WERI-Rb-1 (cell line): ENCODE measurements at regions not wholly inside any gene's neighbourhood (a gene's known extent, or its start where the extent isn't known, plus 50 kb on each side); places are given as distances from the start of the nearest gene placed in this dataset.

Source experiments
- DNase-seq: peaks from one replicate; pipeline ENCODE4 v3.0.0-alpha.2; 2020
- H3K27ac ChIP-seq: fragments of 250-450 bp; sonication (Bioruptor Pico); 2 replicates; pipeline ENCODE4 v1.5.1; 2020; ENCODE audit warnings: mild to moderate bottlenecking, moderate library complexity
- H3K27me3 ChIP-seq: fragments of 250-450 bp; sonication (Bioruptor Pico); 2 replicates; pipeline ENCODE4 v1.5.1; 2021; ENCODE audit warnings: mild to moderate bottlenecking, low read depth, moderate library complexity; ENCODE audit not compliant: insufficient read depth, severe bottlenecking
- H3K36me3 ChIP-seq: fragments of 250-450 bp; sonication (Bioruptor Pico); 2 replicates; pipeline ENCODE4 v1.5.1; 2020; ENCODE audit warnings: mild to moderate bottlenecking, moderate library complexity
- H3K4me3 ChIP-seq: 2 replicates; pipeline ENCODE4 v1.5.1; 2011; ENCODE audit warnings: low read depth, mild to moderate bottlenecking, control low read depth, low read length
- H3K9me3 ChIP-seq: fragments of 250-450 bp; sonication (Bioruptor Pico); 2 replicates; pipeline ENCODE4 v1.5.1; 2021; ENCODE audit warnings: mild to moderate bottlenecking, moderate library complexity; ENCODE audit not compliant: severe bottlenecking
- TF ChIP-seq, protein P1 (sequence below): IDR thresholded peaks from 2 replicates; pipeline ENCODE4 v1.5.1; 2011; ENCODE audit warnings: low read depth, mild to moderate bottlenecking, control low read depth, inconsistent platforms, low read length

DNA sequence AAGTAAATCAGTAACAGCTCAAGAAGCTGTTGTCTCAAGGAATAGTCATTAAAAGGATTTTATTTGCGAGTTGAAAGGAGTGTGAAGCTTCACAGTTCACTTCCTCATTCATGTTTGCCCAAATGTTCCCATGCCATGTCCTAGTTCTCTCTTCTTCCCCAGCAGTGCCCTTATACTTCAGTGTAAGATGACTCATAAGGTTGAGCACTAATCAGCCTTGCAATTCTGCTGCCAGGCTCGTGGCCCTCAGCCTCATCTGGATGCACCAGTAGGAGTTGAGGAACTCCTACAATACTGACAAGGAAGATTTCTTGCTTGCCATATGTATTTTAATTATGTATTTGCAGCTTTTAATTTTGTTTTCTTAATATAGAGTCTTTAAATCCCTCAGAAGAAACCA is 1980.4 kb downstream of the SUCLG1 start:
- TF ChIP-seq, protein P1, sequence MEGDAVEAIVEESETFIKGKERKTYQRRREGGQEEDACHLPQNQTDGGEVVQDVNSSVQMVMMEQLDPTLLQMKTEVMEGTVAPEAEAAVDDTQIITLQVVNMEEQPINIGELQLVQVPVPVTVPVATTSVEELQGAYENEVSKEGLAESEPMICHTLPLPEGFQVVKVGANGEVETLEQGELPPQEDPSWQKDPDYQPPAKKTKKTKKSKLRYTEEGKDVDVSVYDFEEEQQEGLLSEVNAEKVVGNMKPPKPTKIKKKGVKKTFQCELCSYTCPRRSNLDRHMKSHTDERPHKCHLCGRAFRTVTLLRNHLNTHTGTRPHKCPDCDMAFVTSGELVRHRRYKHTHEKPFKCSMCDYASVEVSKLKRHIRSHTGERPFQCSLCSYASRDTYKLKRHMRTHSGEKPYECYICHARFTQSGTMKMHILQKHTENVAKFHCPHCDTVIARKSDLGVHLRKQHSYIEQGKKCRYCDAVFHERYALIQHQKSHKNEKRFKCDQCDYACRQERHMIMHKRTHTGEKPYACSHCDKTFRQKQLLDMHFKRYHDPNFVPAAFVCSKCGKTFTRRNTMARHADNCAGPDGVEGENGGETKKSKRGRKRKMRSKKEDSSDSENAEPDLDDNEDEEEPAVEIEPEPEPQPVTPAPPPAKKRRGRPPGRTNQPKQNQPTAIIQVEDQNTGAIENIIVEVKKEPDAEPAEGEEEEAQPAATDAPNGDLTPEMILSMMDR: no peak

DNA sequence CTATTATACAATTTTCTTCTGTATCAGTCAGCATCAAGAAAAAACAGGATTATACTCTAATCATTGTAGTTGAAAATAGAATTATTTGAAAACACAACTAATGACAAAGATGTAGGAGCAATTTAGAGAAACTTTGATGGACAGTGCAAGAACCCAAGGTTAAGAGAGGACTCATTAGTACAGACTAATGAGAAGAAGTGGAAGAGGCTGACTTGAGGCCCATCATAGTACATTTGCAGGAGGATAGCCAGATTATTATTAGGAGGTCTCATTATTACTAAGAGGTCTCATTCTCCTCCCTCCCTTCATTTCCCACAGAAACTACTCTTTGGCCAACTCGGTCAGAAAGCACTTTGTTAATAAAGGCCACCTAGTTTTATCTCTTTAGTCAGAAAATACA is 1983.0 kb downstream of the SUCLG1 start:
- TF ChIP-seq, protein P1: no peak
- Histone ChIP-seq H3K27ac (no peak overlapping the region), H3K4me3 (no peak overlapping the region), H3K27me3 (no peaks in the 10 kb centered on the region), H3K36me3 (no peaks in the 10 kb centered on the region), H3K9me3 (no peaks in the 10 kb centered on the region)
- no peak for DNase-seq

More for the DNA sequence above, 1980.4 kb downstream of the SUCLG1 start:
- Histone ChIP-seq H3K27ac (no peak overlapping the region), H3K4me3 (no peak overlapping the region), H3K36me3 (no peaks in the 10 kb centered on the region), H3K9me3 (no peaks in the 10 kb centered on the region), H3K27me3 (no peaks in the 10 kb centered on the region)
- no peak for DNase-seq

DNA sequence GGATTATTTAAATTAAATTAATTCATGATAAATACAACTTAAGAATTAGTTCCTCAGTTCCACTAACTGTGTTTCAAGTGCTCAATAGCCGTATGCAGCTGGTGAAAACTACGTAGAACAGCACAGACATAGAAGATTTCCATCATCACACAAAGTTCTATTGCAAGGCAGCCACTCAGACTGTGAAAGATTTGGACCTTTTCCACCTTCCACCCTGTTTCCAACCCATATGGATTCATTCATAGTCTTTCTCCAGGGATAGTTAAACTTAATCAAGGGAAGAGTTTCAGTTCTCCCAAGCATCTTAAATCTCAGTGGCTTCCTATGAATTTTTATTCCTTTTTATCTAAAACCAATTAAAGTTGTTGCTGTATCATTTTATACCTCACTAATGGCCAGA is 2030.8 kb downstream of the SUCLG1 start:
- no peak overlapping the region for H3K4me3 ChIP-seq
- no peak for DNase-seq
- no peaks in the 10 kb centered on the region for H3K36me3 ChIP-seq
- no peaks in the 10 kb centered on the region for H3K9me3 ChIP-seq
- no peak overlapping the region for H3K27ac ChIP-seq
- no peaks in the 10 kb centered on the region for H3K27me3 ChIP-seq
- TF ChIP-seq, protein P1: no peak

DNA sequence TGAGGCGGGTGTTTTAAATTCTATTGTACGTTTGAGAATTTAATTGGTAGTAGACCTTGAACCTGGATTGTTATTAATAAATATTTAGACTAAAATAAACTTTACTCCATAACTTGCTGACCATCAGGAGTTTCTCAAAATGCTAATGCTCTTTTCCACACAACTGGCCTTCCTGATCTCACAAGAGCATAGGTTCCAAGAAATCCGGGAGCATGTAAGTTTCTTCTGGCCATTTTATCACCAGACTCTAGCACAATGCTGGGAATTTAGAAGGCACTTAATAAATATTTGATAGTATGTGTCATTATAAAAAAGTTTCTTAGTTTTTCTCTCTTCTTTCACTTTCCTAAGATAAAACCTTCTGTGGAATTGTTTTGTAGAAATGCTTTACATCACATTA is 2047.1 kb downstream of the SUCLG1 start:
- Histone ChIP-seq H3K27ac (no peak overlapping the region), H3K27me3 (no peaks in the 10 kb centered on the region), H3K4me3 (no peak overlapping the region), H3K9me3 (no peaks in the 10 kb centered on the region), H3K36me3 (no peaks in the 10 kb centered on the region)
- TF ChIP-seq, protein P1: no peak
- DNase-seq: no peak

DNA sequence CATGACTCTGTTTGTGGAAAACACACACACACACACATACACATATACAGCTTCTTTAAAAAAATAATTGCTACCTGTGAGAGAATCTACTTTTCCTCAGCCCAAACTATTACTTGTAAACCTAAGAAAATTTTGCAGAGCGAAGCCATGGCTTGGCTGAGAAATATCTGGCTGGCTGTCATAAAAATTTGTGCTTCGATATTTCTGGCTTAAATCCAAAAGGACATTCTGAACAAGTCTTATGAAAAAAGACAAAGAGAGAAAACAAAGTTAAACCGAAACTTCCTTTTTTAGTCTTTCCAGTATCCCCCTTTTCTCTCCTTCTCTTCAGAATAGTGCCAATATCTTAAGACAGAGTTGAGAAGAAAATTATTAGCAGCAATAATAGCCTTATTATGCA is 2048.0 kb downstream of the SUCLG1 start:
- Histone ChIP-seq H3K27me3 (no peaks in the 10 kb centered on the region), H3K36me3 (no peaks in the 10 kb centered on the region), H3K4me3 (no peak overlapping the region), H3K27ac (no peak overlapping the region), H3K9me3 (no peaks in the 10 kb centered on the region)
- DNase-seq: no peak
- TF ChIP-seq, protein P1: no peak

DNA sequence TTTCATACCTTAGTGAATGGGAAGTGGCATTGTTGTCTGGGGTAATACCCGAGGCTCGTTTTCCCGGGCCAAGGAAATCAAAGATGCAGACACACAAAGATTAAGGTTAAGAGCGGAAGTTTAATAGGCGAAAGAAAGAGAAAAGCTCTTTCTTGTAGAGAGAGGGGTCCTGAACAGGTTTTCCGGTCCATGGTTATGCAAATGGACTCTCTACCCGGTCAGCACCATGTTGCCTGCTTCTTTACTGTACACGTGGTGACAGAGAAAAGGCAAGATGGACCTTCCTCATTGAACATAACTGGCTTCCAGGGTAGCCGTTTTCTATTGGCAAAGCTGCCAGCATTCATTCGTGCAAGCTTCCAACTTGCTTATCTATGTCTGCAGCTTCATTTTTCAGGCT is 2063.5 kb downstream of the SUCLG1 start:
- TF ChIP-seq, protein P1: no peak
- no peaks in the 10 kb centered on the region for H3K9me3 ChIP-seq
- H3K36me3 ChIP-seq: no peaks in the 10 kb centered on the region
- H3K4me3 ChIP-seq: no peak overlapping the region
- no peak overlapping the region for H3K27ac ChIP-seq
- no peak for DNase-seq
- H3K27me3 ChIP-seq: no peaks in the 10 kb centered on the region
